ENCODE measurements at regions not wholly inside any gene's neighbourhood (a gene's known extent, or its start where the extent isn't known, plus 50 kb on each side); places are given as distances from the start of the nearest gene placed in this dataset.

DNA sequence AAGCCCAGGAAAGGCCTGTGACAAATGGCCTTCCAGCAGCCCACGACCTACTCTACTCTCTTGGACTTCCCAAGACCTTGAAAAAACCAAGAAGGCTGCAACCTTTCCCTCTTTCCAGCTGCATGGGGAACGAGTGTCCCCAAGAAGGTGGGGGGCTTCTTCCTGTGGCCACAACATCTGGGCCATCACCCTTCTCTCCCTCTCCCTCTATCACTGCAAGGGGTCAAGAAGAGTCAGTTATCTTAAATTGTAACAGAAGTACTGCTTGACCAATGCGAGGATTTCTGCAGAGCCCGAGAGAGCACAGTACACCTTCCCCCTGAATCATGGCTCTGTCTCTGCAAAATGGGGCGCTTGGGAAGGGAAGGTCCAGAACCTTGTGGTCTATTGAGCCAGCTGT is 63.7 kb upstream of the ACAN start:
- H3K36me3 Mint-ChIP-seq (ENCODE audit: low read depth): no peaks in the 10 kb centered on the region
- TF ChIP-seq, protein P1, sequence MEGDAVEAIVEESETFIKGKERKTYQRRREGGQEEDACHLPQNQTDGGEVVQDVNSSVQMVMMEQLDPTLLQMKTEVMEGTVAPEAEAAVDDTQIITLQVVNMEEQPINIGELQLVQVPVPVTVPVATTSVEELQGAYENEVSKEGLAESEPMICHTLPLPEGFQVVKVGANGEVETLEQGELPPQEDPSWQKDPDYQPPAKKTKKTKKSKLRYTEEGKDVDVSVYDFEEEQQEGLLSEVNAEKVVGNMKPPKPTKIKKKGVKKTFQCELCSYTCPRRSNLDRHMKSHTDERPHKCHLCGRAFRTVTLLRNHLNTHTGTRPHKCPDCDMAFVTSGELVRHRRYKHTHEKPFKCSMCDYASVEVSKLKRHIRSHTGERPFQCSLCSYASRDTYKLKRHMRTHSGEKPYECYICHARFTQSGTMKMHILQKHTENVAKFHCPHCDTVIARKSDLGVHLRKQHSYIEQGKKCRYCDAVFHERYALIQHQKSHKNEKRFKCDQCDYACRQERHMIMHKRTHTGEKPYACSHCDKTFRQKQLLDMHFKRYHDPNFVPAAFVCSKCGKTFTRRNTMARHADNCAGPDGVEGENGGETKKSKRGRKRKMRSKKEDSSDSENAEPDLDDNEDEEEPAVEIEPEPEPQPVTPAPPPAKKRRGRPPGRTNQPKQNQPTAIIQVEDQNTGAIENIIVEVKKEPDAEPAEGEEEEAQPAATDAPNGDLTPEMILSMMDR (IDR thresholded peaks at IDR 0.05; ENCODE audit: unreplicated experiment in 3 of 3): no peak
- H3K27me3 Mint-ChIP-seq (ENCODE audit: low read depth): peaks cover 20% of the 10 kb centered on the region
- H3K4me3 Mint-ChIP-seq: no peak overlapping the region
- H3K27ac Mint-ChIP-seq: no peak overlapping the region
- peaks cover 4% of the 10 kb centered on the region for H3K4me1 Mint-ChIP-seq
- no peaks in the 10 kb centered on the region for H3K9me3 Mint-ChIP-seq

DNA sequence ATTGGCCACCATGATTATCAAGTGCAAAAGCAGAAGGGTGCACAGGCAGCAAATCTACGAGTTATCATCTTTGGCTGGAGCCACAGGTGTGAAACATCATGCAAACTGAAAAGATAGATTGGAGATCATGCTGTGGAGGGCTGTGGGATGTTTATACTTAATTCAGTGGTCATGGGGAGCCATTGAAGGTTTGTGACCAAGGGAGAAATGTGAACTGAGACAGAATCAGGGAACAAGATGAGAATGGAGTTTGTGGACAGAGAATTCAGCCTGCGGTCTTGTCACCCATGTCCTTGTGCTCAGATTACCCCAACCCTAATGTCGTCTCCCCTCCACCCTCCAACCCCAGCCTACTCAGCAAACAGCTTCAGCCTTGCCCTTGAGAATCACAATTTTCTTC is 62.9 kb upstream of the ACAN start:
- Mint-ChIP-seq H3K9me3 (no peaks in the 10 kb centered on the region), H3K27ac (no peak overlapping the region), H3K4me1 (peaks cover 9% of the 10 kb centered on the region), H3K36me3 (ENCODE audit: low read depth) (no peaks in the 10 kb centered on the region), H3K27me3 (ENCODE audit: low read depth) (peaks cover 20% of the 10 kb centered on the region), H3K4me3 (no peak overlapping the region)
- TF ChIP-seq, protein P1 (IDR thresholded peaks at IDR 0.05; ENCODE audit: unreplicated experiment in 3 of 3): no peak

DNA sequence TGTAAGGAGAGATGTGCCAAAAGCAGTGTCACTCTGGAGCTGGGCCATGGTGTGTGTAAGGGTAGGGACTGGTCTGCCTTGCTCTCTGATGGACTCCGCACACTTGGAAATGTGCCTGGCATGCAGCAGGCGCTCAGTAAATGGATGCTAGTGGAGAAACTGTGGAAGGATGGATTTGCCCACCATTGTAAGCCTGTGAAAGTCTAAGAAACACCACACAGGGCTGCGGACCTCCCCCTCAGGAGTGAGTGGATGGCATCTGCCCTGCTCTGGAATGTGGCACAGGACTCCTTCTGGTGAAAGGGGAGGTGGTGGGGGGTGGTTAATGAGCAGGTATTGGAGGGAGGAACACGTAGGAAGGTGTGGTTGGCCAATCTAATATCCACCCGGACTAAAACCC is 62.2 kb upstream of the ACAN start:
- Mint-ChIP-seq H3K36me3 (ENCODE audit: low read depth) (no peaks in the 10 kb centered on the region), H3K4me1 (peaks cover 9% of the 10 kb centered on the region), H3K9me3 (no peaks in the 10 kb centered on the region), H3K4me3 (no peak overlapping the region), H3K27me3 (ENCODE audit: low read depth) (peaks cover 20% of the 10 kb centered on the region), H3K27ac (no peak overlapping the region)
- TF ChIP-seq, protein P1 (IDR thresholded peaks at IDR 0.05; ENCODE audit: unreplicated experiment in 3 of 3): no peak

DNA sequence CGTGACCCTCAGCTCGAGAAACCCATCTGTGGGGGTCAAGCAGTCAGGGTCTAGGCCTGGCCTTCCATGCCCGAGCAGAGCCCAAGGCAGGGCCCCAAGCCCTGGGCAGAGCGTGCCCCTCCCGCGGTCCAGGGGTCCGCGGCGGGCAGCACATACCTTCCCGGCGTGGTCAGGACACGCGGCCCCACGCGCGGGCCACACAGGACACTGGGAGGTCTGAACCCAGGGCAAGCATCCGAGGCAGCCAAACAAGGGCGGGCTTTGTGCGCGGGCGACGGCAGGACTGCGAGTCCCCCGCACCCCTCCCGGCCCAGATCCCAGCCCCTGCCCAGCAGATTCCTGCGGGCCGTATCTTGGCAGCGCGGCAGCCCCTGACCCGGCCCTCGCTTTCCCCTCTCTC is 61.6 kb upstream of the ACAN start:
- no peak overlapping the region for H3K27ac Mint-ChIP-seq
- H3K4me1 Mint-ChIP-seq: peaks cover 9% of the 10 kb centered on the region
- no peak overlapping the region for H3K4me3 Mint-ChIP-seq
- no peaks in the 10 kb centered on the region for H3K36me3 Mint-ChIP-seq (ENCODE audit: low read depth)
- H3K9me3 Mint-ChIP-seq: no peaks in the 10 kb centered on the region
- peaks cover 20% of the 10 kb centered on the region for H3K27me3 Mint-ChIP-seq (ENCODE audit: low read depth)
- TF ChIP-seq, protein P1 (IDR thresholded peaks at IDR 0.05; ENCODE audit: unreplicated experiment in 3 of 3): no peak

DNA sequence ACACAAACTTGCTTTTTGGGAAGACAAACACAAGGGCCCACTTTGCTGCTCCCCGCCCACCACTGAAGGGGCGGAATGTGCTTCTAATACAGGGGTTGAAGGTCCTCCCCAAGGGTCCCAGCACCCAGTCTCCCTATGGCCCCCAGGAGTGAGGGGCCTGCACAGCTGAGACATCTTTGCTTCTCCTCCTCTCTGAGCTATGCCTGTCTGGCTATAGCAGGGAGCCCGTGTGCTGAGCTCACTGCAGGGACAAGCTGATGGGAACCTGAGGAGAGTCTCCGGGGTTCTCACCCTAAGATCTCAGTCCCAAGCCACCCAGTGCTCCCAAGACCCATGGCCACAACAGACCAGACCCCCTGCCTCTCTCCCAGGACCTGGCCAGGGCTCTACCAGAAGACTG is 61.1 kb upstream of the ACAN start:
- no peak overlapping the region for H3K27ac Mint-ChIP-seq
- no peak overlapping the region for H3K4me3 Mint-ChIP-seq
- TF ChIP-seq, protein P1 (IDR thresholded peaks at IDR 0.05; ENCODE audit: unreplicated experiment in 3 of 3): no peak
- H3K9me3 Mint-ChIP-seq: no peaks in the 10 kb centered on the region
- H3K27me3 Mint-ChIP-seq (ENCODE audit: low read depth): peaks cover 20% of the 10 kb centered on the region
- no peaks in the 10 kb centered on the region for H3K36me3 Mint-ChIP-seq (ENCODE audit: low read depth)
- H3K4me1 Mint-ChIP-seq: peaks cover 9% of the 10 kb centered on the region

DNA sequence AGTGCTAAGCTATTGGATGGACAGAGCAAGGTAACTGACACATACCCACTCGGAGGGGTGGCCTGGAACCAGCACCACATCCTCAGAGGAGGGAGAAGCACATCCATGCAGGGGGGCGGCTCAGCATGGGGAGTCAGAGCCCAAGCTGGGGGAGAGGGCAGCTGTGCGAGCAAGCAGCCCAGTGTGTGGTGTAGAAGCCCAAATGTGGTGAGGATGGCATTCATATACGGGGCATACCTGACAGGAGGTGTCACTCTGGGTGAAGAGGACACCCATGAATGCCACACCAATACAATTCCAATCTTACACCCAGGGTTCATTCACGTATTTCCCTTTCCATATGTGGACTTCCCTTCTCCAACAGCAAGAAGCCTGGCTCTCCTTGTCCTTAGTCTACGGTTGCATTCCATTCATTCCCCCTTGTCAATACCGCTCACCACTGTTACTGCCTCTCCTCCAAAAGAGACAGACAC is 58.7 kb upstream of the ACAN start:
- H3K4me3 Mint-ChIP-seq: no peak overlapping the region
- H3K36me3 Mint-ChIP-seq (ENCODE audit: low read depth): no peaks in the 10 kb centered on the region
- TF ChIP-seq, protein P1 (IDR thresholded peaks at IDR 0.05; ENCODE audit: unreplicated experiment in 3 of 3): no peak
- peaks cover 9% of the 10 kb centered on the region for H3K4me1 Mint-ChIP-seq
- H3K9me3 Mint-ChIP-seq: no peaks in the 10 kb centered on the region
- no peak overlapping the region for H3K27ac Mint-ChIP-seq
- H3K27me3 Mint-ChIP-seq (ENCODE audit: low read depth): peaks cover 21% of the 10 kb centered on the region
